Erythroblast (primary cell): ENCODE measurements at regions not wholly inside any gene's neighbourhood (a gene's known extent, or its start where the extent isn't known, plus 50 kb on each side); places are given as distances from the start of the nearest gene placed in this dataset.

ENCODE experiments used
- GATA1 ChIP-seq: IDR thresholded peaks from 2 replicates; pipeline ENCODE4 v1.6.1; 2011; ENCODE audit warnings: low read depth, mild to moderate bottlenecking, control low read depth, low read length, moderate library complexity
- POLR2A ChIP-seq: IDR thresholded peaks from 2 replicates; pipeline ENCODE4 v1.6.1; 2011; ENCODE audit warnings: mild to moderate bottlenecking, low read length

- no peak for TF ChIP-seq POLR2A
- TF ChIP-seq GATA1: no peak
These were observed 196.7 kb upstream of the DAB1 start for GRCh38 chr1:57620605-57621004.
